DND-41 (cell line): ENCODE measurements at regions not wholly inside any gene's neighbourhood (a gene's known extent, or its start where the extent isn't known, plus 50 kb on each side); places are given as distances from the start of the nearest gene placed in this dataset.

Source experiments
- CTCF ChIP-seq: IDR thresholded peaks from 2 replicates; pipeline ENCODE4 v1.5.1; 2012; ENCODE audit warnings: borderline replicate concordance, low read length, moderate library complexity, mild to moderate bottlenecking; ENCODE audit not compliant: poor library complexity, severe bottlenecking; ENCODE audit errors: extremely low read depth
- EZH2 ChIP-seq: IDR thresholded peaks from 3 replicates; pipeline ENCODE4 v1.6.1; 2012; ENCODE audit warnings: borderline replicate concordance, low read depth, mild to moderate bottlenecking, moderate library complexity, low read length, inconsistent platforms; ENCODE audit not compliant: severe bottlenecking

GRCh38 chr7:91656541-91657482 is 223.7 kb downstream of the MTERF1 start:
- TF ChIP-seq CTCF (no peak), EZH2 (no peak)
